Calu3 (cell line): ENCODE measurements at regions not wholly inside any gene's neighbourhood (a gene's known extent, or its start where the extent isn't known, plus 50 kb on each side); places are given as distances from the start of the nearest gene placed in this dataset.

Source experiments
- BruUV-seq: library from RNA; stranded (reverse); fragments of 400-500 nt; replicated peaks from 2 replicates; lab custom pipeline; 2021; lab: Mats Ljungman, UMichigan
- CTCF ChIA-PET: fragments of 300-600 bp; sonication (Branson Sonifier 250); formaldehyde crosslinking; loops from one replicate; lab custom pipeline; 2022; ENCODE audit warnings: antibody characterized with exemption; lab: Charles Lee
- DNase-seq: peaks from one replicate; pipeline ENCODE4 v3.0.0; 2022
- H3K27ac Mint-ChIP-seq: one replicate; pipeline ENCODE4 v1.8.0; 2022; ENCODE audit warnings: mixed read lengths; ENCODE audit not compliant: unreplicated experiment
- H3K27me3 Mint-ChIP-seq: one replicate; pipeline ENCODE4 v1.8.0; 2022; ENCODE audit warnings: mixed read lengths; ENCODE audit not compliant: unreplicated experiment
- H3K36me3 Mint-ChIP-seq: one replicate; pipeline ENCODE4 v1.8.0; 2022; ENCODE audit warnings: mild to moderate bottlenecking, moderate library complexity, mixed read lengths; ENCODE audit not compliant: insufficient read depth, unreplicated experiment
- H3K4me1 Mint-ChIP-seq: one replicate; pipeline ENCODE4 v1.8.0; 2022; ENCODE audit warnings: mild to moderate bottlenecking, low read depth, mixed read lengths; ENCODE audit not compliant: unreplicated experiment
- H3K4me3 Mint-ChIP-seq: one replicate; pipeline ENCODE4 v1.8.0; 2022; ENCODE audit warnings: mild to moderate bottlenecking, low read depth, moderate library complexity, mixed read lengths; ENCODE audit not compliant: unreplicated experiment
- H3K9me3 Mint-ChIP-seq: one replicate; pipeline ENCODE4 v1.8.0; 2022; ENCODE audit warnings: low read depth, mixed read lengths; ENCODE audit not compliant: unreplicated experiment
- CTCF ChIP-seq: fragments of 200-600 bp; IDR thresholded peaks from one replicate; pipeline ENCODE4 v1.8.0; 2022; ENCODE audit warnings: antibody characterized with exemption; ENCODE audit not compliant: unreplicated experiment
- intact Hi-C: fragments of 100-400 bp; cut with micrococcal nuclease; formaldehyde crosslinking; loops from one replicate; pipeline ENCODE4 v1.10.0; 2022; ENCODE audit not compliant: unreplicated experiment

- CTCF ChIA-PET = no interaction called here
- BruUV-seq = no TSS peak
- no peaks in the 10 kb centered on the region for H3K9me3 Mint-ChIP-seq
- H3K27me3 Mint-ChIP-seq = no peaks in the 10 kb centered on the region
- TF ChIP-seq CTCF = no peak
- H3K4me3 Mint-ChIP-seq = no peak overlapping the region
- H3K36me3 Mint-ChIP-seq = peaks cover 5% of the 10 kb centered on the region
- no peak for DNase-seq
- H3K4me1 Mint-ChIP-seq = peaks cover 31% of the 10 kb centered on the region
- intact Hi-C loops = no loop called here
- H3K27ac Mint-ChIP-seq = no peak overlapping the region
Measured at GRCh38 chr4:138103597-138104283, 138.4 kb downstream of the SLC7A11 start.

- Mint-ChIP-seq H3K4me1 (peaks cover 6% of the 10 kb centered on the region), H3K36me3 (no peaks in the 10 kb centered on the region), H3K4me3 (no peak overlapping the region), H3K9me3 (no peaks in the 10 kb centered on the region), H3K27me3 (no peaks in the 10 kb centered on the region), H3K27ac (no peak overlapping the region)
- BruUV-seq = no TSS peak
- CTCF ChIA-PET = interaction anchor here (0.7 kb wide), 1 partner anchor 292 kb away, joined by 3 read pairs; no protein-coding TSS in a partner anchor
- no peak for TF ChIP-seq CTCF
- DNase-seq = no peak
- intact Hi-C loops = no loop called here
Measured at GRCh38 chr4:138099385-138099784, 142.8 kb downstream of the SLC7A11 start.

- TF ChIP-seq CTCF = no peak
- Mint-ChIP-seq H3K27ac (no peak overlapping the region), H3K36me3 (no peaks in the 10 kb centered on the region), H3K4me3 (no peak overlapping the region), H3K27me3 (no peaks in the 10 kb centered on the region), H3K4me1 (peaks cover 2% of the 10 kb centered on the region), H3K9me3 (peaks cover under 1% of the 10 kb centered on the region)
- no TSS peak for BruUV-seq
- no peak for DNase-seq
- CTCF ChIA-PET = no interaction called here
- intact Hi-C loops = no loop called here
Measured at GRCh38 chr4:138097912-138098600, 144.1 kb downstream of the SLC7A11 start.

- TF ChIP-seq CTCF = no peak
- Mint-ChIP-seq H3K27ac (no peak overlapping the region), H3K36me3 (no peaks in the 10 kb centered on the region), H3K27me3 (no peaks in the 10 kb centered on the region), H3K9me3 (peaks cover 4% of the 10 kb centered on the region), H3K4me1 (peaks cover 15% of the 10 kb centered on the region), H3K4me3 (no peak overlapping the region)
- CTCF ChIA-PET = interaction anchor here (1.1 kb wide), 1 partner anchor 322 kb away, joined by 15 read pairs; no protein-coding TSS in a partner anchor
- BruUV-seq = no TSS peak
- DNase-seq = no peak
- intact Hi-C loops = no loop called here
Measured at GRCh38 chr4:138096384-138097062, 145.6 kb downstream of the SLC7A11 start.
